TTC549 (cell line): ENCODE measurements at regions not wholly inside any gene's neighbourhood (a gene's known extent, or its start where the extent isn't known, plus 50 kb on each side); places are given as distances from the start of the nearest gene placed in this dataset.

ENCODE experiments used
- FAIRE-seq: peaks from 2 replicates; lab custom pipeline; 2012; peaks lifted over from hg19 to GRCh38; lab: Jason Lieb, UNC

DNA sequence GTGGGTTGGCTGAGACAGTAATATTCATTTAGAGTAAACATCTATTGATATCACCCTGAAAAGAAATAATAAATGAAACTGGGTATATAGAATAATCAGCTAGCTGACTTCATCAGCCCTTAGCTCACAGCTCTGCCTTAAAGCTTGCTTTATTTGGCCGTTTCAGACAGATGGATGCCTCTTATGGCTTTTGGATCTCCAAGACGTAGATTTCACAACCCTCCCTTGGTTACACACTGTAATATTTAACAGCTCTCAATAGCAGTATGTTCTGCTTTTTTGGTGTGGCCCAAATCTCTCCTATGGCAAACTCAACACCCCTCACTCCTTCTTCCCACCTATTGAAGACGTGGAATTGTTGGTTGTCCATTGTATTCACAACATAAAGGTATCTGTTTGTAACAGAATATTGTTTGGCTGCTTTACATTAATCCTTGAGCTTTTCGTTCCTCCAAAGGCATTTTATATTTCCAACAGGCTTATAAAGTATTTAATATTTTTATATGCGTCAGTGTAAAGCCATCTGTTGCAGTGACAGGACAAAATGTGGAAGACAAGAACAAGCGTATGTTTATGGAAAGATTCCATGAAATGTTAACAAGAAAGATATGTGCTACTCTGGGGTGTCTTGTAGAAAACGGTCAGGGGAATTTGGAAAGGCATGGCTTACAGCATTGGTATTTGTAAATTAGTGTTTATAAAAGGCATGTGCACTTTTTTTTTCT, 837.0 kb upstream of the RBFOX1 start:
- no peak for FAIRE-seq

- no peak for FAIRE-seq
These were observed 837.9 kb upstream of the RBFOX1 start for GRCh38 chr16:6494716-6495115.

GRCh38 chr16:6493555-6493954, 839.1 kb upstream of the RBFOX1 start:
- FAIRE-seq = no peak

DNA sequence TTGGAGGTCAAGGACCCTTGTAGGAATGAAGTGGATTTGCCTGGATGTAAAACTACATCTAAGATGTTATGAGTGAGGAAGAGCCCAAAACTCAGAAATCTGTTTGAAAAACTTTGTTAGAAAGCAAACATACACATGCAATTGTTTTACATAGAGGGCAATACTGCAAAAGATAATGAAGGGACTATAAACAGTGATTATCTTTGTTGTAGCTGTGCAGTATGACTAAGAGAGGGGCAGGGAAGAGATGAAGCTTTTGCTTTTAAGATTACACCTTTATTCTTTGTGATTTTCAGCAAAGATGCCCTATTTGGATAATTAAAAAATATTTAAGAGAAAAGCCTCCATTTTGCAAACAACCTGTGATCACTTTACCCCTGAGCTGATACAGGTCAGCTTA, 839.9 kb upstream of the RBFOX1 start:
- FAIRE-seq = no peak

DNA sequence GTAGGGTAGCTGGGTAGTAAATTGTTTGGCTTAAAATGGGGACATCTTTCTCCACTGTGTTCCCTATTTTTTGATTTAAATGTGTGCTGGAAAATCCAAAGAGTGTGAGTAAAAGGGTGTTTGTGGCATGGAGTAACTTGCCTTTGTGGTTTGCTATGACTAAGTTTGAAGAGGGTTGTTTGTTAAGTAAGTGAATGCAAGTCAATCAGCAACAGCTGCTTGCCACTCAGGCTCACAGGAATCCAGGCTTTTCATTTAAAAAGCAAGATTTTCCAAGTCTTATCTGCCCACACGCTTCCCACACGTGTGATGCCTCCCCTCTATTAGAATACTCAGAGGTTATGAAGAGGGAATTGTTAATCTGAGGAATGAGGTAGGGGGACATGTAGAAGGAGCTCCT, 847.7 kb upstream of the RBFOX1 start:
- no peak for FAIRE-seq

DNA sequence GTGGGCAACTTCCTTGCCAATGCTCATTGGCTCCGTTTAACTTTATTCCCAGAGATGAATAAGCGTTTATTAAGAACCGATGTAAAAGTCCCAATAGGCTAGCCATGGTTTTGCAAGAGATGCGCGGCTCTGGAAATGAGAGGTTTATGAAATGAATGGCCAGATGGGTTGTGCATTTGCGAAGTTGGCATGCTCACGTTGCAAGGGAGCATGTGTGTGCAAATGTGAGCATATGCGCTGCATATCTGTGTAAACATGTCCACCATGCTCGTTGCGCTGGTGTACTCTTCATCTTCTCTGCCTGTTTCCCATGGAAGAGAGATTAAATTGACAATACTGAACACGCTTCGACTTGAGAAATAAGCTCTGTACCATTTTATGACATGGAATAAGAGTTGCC, 848.6 kb upstream of the RBFOX1 start:
- FAIRE-seq = no peak

DNA sequence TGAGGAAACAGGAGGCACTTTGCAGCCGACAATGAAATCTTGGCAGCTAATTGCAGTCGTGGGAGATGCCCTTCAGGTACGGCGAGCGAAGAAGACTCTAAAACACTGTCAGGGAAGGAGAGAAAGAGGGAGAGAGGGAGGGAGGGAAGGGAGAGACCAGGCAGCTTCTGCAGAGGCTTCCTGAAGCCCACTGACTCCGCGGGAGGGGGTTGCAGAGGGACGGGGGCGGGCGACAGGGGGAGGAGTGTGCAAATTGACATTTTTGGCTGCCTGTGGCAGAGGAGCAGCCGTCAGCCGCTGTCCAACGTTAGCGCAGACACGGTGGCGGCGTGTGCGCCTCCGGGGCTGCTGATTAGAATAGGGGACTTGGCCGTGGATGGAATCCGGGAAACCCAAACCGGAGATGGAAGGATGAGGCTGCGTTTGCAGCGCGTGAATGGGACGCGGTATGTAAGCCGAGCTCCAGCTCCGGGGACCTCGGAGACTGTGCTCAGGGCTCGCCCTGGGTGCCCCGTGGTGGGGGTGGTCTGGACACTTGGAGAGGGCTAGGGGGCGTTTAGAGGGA, 849.1 kb upstream of the RBFOX1 start:
- no peak for FAIRE-seq

DNA sequence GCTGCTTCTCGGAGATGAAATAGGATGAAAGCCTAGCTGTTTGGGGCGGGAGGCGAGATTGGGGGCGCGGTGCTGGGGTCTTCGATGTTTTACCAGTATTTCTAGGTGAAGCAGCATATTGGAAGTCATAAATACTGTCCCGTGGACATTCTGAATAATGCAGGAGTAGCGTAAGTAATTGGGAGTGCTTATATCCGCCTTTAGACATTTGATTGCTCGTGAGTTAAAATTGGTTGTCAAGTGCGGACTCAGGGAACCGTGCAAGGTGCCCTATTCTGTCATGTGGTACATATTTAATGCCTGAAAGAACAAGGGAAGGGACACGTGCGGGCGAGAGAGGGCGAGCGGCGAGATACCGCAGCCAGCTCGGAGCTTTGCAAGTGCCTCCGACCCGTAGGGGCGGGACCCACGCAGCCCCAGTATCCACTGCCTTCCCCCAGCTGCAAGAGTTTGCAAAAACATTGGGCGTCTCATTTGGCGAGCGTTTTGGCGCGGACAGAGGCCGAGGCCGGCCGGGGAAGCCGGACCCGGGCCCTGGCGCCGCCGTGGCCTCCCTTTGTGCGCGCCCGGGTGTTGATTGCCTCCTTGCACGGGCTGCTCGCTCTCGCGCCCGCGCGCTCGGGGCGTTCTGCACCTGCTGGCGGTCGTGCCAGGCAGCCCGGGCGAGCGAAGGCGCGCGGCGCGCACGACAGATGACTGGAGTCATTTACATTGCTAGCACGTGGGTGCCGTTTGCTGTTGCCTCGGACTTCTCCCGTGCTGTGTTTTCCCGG, 849.8 kb upstream of the RBFOX1 start:
- no peak for FAIRE-seq

DNA sequence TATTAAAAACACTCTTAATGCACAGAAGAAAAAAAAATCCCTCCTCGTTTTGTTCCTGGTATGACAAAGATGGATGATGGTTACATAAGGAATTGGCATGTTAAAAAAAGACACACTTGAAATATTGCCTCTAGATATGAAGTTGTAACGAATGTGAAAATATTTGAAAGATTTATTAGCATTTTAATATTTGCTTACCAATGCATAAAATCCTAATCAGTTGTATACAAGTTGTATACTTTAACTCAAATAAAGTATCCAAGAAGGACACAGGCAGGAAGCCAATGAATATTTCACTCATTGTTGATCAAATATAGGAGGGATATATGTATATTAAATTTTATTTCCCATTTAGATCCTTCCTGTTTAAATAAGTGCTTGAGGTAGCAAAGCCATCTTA, 850.8 kb upstream of the RBFOX1 start:
- FAIRE-seq = no peak

- FAIRE-seq = no peak
These were observed 878.9 kb upstream of the RBFOX1 start for GRCh38 chr16:6453742-6454141.

- FAIRE-seq = no peak
These were observed 885.4 kb upstream of the RBFOX1 start for GRCh38 chr16:6447021-6447790.

DNA sequence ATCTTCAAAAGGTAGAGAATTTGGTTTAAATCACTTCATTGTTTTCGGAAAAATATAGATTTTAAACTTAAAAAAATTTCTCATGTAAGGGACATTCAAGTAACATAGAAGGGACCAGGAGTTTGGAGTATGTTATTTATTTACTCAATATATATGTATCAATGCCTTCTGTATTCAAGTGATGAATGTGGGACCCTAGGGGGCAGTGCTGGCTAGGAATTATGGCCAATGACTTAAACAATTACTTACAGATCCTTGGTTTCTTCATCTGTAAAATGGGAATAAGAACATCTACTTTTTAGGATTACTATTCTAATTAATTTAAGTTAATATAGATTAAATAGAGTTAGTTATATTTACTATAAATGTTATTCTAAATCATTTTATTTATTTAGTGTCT, 886.3 kb upstream of the RBFOX1 start:
- FAIRE-seq = no peak

DNA sequence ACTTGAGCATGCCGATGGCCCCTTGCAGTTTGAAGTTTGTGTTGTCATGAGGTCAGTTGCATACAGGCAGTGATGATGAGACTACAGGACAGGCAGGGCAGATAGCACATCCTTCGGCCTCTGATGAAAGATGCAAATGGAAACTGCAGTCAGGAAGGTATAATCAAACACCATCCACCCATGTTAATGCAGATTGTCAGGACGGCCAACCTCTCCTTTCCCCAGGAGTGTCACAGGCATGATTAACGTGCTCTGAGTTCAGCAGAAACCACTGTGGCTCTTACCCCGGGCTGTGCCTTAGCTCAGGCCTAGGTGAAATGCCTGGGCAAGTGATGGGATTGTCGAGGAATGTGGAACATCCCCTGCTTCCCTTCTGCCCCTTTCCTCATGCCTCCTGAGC, 893.5 kb upstream of the RBFOX1 start:
- FAIRE-seq = no peak

GRCh38 chr16:6428861-6429260, 903.8 kb upstream of the RBFOX1 start:
- no peak for FAIRE-seq

- FAIRE-seq = no peak
These were observed 905.0 kb upstream of the RBFOX1 start for GRCh38 chr16:6427621-6428020.

DNA sequence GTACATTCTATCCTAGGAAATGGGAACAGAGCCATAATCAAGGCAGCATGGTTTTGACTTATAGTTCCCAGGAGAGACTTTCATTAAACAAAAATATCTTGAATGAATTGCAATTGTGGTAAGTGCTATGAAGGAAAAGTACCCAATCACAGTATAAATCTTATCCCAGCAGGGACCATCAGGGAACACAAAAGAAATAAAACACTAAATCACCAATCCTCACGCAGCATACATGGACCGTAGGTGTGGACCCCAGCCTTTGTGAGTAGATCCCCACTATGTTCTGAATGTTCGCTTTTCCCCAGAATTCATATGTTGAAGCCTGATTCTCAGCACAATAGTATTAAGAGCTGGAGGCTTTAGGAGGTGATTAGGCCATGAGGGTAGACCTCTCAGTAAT, 925.0 kb upstream of the RBFOX1 start:
- FAIRE-seq = no peak

DNA sequence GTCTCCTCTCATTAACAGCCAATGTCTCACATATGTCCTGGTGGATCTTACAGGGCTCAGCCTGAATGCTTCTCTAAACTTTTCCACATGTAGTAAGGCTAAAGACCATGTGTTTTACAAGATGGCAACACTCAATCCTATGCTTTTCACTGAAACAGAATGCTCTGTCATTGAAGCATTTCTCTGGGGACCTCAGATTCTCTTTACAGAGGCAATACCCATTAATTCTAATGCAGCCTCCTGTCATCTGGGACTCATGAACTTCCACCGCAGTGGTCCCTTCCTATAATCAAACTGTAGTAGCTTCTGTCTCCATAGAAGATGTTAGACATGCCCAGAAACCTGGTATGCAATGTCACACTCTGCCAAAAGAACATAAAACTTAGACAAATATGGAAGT, 926.6 kb upstream of the RBFOX1 start:
- no peak for FAIRE-seq

DNA sequence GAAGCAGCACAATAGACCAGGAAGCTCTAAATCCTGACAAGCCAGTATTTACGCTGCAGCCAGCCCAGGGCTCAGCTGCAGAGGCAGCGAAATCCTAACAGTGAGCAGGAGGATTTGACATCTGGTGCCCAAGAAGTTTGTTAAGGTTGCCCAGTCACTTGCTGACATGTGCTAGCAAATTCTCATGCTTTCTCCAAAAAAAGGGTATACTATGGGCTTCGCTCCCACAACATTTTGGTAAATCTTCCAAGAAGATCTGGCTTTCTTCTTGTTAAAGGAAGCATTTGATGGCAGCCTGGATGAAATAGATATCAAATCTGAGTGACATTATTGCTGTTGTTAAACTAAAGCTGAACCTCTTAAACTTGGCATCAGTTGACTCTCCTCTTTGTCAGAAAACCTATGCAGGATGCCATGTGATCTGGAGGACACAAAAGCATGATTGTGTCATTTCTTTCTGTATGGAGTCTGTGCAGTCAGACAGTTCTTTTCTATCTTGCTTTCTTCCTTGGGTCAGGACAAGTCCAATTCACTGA, 949.7 kb upstream of the RBFOX1 start:
- no peak for FAIRE-seq

- FAIRE-seq = no peak
These were observed 950.7 kb upstream of the RBFOX1 start for GRCh38 chr16:6381896-6382295.

DNA sequence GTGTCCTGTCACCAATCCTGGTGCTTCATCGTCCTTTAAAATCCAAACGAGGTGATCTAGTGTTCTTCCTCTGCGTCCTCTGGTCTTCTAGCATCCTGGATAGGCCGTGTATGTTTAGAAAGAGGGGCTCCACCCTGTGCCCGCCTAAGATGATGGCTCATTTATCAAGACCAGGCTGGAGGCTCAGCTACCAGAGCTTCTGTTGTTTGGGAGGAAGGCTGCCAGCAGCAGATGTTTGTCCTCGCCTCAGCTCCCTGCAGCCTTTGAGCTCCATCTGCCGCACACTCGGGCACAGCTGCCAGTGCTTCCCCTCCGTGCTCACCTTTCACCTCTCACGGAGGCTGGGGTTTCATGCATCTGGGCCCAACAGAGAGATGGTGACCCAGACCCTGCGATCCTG, 954.7 kb upstream of the RBFOX1 start:
- no peak for FAIRE-seq

DNA sequence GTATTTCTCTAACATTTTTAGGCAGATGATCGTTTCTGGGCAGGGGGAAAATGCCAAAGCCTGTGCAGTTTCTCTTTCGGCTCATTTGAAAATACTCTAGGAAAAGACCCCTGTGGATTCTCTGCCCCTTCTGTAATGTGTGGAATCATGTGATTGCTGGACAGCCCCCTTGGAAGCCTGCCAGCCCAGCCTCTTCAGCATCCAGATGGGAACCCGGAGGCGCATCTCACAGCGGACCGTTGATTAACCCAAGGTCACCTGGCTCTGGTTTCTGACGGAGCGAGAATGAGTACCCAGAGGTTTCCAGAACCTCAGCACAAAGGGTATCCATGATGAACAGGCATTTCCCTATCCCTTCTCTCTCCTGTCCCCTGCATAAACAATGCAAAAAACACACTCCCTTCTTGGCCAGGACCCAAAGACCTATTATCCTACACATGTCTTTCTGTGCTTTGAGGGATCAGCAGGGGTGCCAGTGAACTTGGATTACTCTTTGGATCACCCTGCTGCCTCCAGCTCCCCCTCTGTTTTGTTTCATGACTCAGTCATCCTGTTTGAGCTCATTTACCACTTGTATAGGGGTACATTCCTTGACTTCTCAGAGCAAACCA, 957.1 kb upstream of the RBFOX1 start:
- FAIRE-seq = no peak

DNA sequence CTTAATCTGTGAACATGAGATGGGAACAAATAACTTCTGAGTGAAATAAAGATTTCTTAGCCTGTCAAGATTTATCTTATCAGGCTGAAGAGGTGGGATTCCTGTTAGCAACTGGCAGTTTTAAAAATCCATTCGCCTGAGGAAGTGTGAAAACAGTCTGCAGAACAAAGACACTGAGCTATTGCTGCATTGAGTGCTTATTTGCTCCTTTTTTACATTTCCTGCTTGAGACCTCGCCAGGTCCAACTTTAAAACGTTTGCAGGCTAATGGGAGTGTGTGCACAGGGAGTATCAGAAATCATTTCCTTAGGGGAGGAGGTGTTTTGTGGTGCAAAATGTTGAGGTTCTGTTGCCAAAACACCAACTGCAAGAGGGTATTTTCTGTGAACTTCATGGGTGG, 957.8 kb upstream of the RBFOX1 start:
- FAIRE-seq = no peak
